Loucy (cell line): ENCODE measurements at regions not wholly inside any gene's neighbourhood (a gene's known extent, or its start where the extent isn't known, plus 50 kb on each side); places are given as distances from the start of the nearest gene placed in this dataset.

Source experiments
- H2AFZ ChIP-seq: fragments of 200-600 bp; sonication (generic); 2 replicates; pipeline ENCODE4 v1.6.0; 2016; ENCODE audit warnings: antibody characterized with exemption, mild to moderate bottlenecking, low read length, moderate library complexity
- H3F3A ChIP-seq: fragments of 200-600 bp; 2 replicates; pipeline ENCODE4 v1.6.0; 2016; ENCODE audit warnings: antibody characterized with exemption, low read depth, mild to moderate bottlenecking
- H3K27me3 ChIP-seq: fragments of 200-600 bp; sonication (generic); 2 replicates; pipeline ENCODE4 v1.6.1; 2014; ENCODE audit warnings: low read length, mild to moderate bottlenecking; ENCODE audit not compliant: insufficient read depth, poor library complexity, severe bottlenecking
- H3K36me3 ChIP-seq: fragments of 200-600 bp; sonication (generic); 2 replicates; pipeline ENCODE4 v1.6.1; 2016; ENCODE audit warnings: low read length; ENCODE audit not compliant: insufficient read depth
- H3K4me1 ChIP-seq: fragments of 200-600 bp; sonication (generic); 2 replicates; pipeline ENCODE4 v1.5.1; 2014; ENCODE audit warnings: low read length, mild to moderate bottlenecking; ENCODE audit not compliant: insufficient read depth, poor library complexity, severe bottlenecking
- H3K4me2 ChIP-seq: fragments of 200-600 bp; sonication (generic); 2 replicates; pipeline ENCODE4 v1.6.0; 2014; ENCODE audit warnings: antibody characterized with exemption, low read length, low read depth, mild to moderate bottlenecking; ENCODE audit not compliant: poor library complexity, severe bottlenecking
- H3K4me3 ChIP-seq: fragments of 200-600 bp; sonication (generic); 2 replicates; pipeline ENCODE4 v1.5.1; 2014; ENCODE audit warnings: low read length, mild to moderate bottlenecking, mixed read lengths; ENCODE audit not compliant: poor library complexity, severe bottlenecking
- H3K79me2 ChIP-seq: fragments of 200-600 bp; sonication (generic); 2 replicates; pipeline ENCODE4 v1.6.1; 2014; ENCODE audit warnings: low read length; ENCODE audit not compliant: insufficient read depth
- H3K9ac ChIP-seq: fragments of 200-600 bp; sonication (generic); 2 replicates; pipeline ENCODE4 v1.6.0; 2014; ENCODE audit warnings: mild to moderate bottlenecking, low read depth, low read length, moderate library complexity; ENCODE audit not compliant: poor library complexity, severe bottlenecking
- H3K9me2 ChIP-seq: fragments of 200-600 bp; sonication (generic); replicated peaks from 2 replicates; pipeline ENCODE4 v1.6.1; 2016; ENCODE audit warnings: low read depth, low read length, mixed read lengths
- H3K9me3 ChIP-seq: fragments of 200-600 bp; sonication (generic); 2 replicates; pipeline ENCODE4 v1.6.1; 2014; ENCODE audit warnings: mild to moderate bottlenecking, antibody characterized with exemption, low read length, low read depth; ENCODE audit not compliant: insufficient read depth
- H4K20me1 ChIP-seq: fragments of 200-600 bp; sonication (generic); 2 replicates; pipeline ENCODE4 v1.6.0; 2014; ENCODE audit warnings: antibody characterized with exemption, low read length, mild to moderate bottlenecking; ENCODE audit not compliant: insufficient read depth, poor library complexity, severe bottlenecking
- EZH2phosphoT487 ChIP-seq: fragments of 200-600 bp; IDR thresholded peaks from 2 replicates; pipeline ENCODE4 v1.6.1; 2018; ENCODE audit warnings: antibody characterized with exemption, mild to moderate bottlenecking, moderate library complexity, borderline replicate concordance
- TF ChIP-seq, protein P1 (sequence below): fragments of 200-600 bp; sonication (generic); conservative IDR thresholded peaks from 2 replicates; pipeline ENCODE4 v1.5.1; 2014; ENCODE audit warnings: mild to moderate bottlenecking, antibody characterized with exemption, low read length

DNA sequence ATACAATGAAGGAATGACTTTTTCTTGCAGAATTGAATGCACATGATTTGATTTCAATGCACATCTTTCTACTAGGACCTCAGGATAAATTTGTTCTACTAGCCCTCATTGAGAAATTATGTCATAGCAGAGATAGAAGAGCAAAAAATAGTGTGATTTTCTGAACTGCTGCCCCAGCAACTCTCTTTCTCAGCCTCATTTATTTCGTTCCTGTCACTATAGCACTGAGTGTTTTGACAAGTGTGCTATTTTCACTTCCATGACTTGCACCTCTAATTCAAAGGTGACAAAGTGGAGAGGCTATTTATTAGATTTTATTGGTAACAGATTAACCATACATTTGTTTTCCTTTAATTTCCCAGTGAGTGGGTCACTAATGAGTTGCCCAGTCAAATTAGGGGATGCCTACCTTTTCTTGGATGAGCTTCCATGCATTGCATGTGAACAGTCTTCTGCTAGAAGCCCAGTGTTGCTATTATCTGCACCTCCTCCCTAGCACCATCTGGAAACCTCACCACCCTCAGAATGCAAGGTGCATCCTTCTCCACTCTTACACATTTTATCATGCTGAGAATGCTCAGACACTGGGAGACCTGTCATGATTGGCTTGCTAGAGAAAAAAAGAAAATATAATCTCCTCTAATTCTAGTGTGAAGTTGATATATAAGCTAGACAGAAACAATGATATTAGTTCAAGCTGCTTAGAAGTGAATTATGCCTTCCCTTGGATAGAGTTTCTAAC is 119.6 kb upstream of the CTTNBP2 start:
- no peak overlapping the region for H3K4me2 ChIP-seq

DNA sequence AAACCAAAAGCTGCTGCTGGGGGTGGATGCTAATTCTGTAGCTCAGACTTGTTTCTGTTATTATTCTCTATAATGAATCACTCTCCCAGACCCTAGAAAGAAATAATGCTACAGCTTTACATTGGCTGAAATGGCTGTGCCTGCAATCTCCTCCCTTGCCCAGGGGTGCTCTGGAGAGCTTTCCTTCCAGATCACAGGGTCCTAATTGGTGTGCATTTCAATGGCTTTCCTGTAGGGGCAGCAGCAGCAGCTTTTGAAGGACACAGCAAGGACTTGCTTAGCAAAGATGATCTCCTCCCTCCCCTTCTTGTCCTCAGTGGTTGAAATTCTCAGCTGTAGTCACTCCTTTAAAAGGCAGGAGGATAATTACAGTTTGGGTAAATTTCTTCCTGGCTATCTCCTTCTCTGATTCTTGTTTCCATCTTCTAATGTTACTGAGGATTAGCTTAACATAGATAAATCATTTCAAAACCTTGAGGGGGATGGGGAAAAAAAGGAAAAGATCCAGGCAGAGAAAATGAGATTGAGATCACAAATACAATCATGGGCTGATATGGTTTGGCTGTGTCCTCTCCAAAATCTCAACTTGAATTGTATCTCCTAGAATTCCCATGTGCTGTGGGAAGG is 120.2 kb upstream of the CTTNBP2 start:
- no peaks in the 10 kb centered on the region for H3K9me2 ChIP-seq
- no peak overlapping the region for H3K4me2 ChIP-seq
- H4K20me1 ChIP-seq = no peaks in the 10 kb centered on the region
- H3K4me1 ChIP-seq = no peaks in the 10 kb centered on the region
- H3K27me3 ChIP-seq = no peaks in the 10 kb centered on the region
- no peak overlapping the region for H3K9ac ChIP-seq
- H3K79me2 ChIP-seq = no peaks in the 10 kb centered on the region
- H3F3A ChIP-seq = no peaks in the 10 kb centered on the region
- no peaks in the 10 kb centered on the region for H3K9me3 ChIP-seq
- no peaks in the 10 kb centered on the region for H3K36me3 ChIP-seq
- no peak for TF ChIP-seq EZH2phosphoT487
- TF ChIP-seq, protein P1, sequence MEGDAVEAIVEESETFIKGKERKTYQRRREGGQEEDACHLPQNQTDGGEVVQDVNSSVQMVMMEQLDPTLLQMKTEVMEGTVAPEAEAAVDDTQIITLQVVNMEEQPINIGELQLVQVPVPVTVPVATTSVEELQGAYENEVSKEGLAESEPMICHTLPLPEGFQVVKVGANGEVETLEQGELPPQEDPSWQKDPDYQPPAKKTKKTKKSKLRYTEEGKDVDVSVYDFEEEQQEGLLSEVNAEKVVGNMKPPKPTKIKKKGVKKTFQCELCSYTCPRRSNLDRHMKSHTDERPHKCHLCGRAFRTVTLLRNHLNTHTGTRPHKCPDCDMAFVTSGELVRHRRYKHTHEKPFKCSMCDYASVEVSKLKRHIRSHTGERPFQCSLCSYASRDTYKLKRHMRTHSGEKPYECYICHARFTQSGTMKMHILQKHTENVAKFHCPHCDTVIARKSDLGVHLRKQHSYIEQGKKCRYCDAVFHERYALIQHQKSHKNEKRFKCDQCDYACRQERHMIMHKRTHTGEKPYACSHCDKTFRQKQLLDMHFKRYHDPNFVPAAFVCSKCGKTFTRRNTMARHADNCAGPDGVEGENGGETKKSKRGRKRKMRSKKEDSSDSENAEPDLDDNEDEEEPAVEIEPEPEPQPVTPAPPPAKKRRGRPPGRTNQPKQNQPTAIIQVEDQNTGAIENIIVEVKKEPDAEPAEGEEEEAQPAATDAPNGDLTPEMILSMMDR = peak; percentile 74
- H2AFZ ChIP-seq = no peak overlapping the region
- no peak overlapping the region for H3K4me3 ChIP-seq

More for the DNA sequence above, 119.6 kb upstream of the CTTNBP2 start:
- Histone ChIP-seq H3K79me2 (no peaks in the 10 kb centered on the region), H3K9me2 (no peaks in the 10 kb centered on the region), H3F3A (no peaks in the 10 kb centered on the region), H3K36me3 (no peaks in the 10 kb centered on the region), H3K9me3 (no peaks in the 10 kb centered on the region), H4K20me1 (no peaks in the 10 kb centered on the region), H3K4me3 (no peak overlapping the region), H3K9ac (no peak overlapping the region), H2AFZ (no peak overlapping the region), H3K27me3 (no peaks in the 10 kb centered on the region), H3K4me1 (no peaks in the 10 kb centered on the region)
- TF ChIP-seq EZH2phosphoT487 = no peak
- TF ChIP-seq, protein P1 = no peak

DNA sequence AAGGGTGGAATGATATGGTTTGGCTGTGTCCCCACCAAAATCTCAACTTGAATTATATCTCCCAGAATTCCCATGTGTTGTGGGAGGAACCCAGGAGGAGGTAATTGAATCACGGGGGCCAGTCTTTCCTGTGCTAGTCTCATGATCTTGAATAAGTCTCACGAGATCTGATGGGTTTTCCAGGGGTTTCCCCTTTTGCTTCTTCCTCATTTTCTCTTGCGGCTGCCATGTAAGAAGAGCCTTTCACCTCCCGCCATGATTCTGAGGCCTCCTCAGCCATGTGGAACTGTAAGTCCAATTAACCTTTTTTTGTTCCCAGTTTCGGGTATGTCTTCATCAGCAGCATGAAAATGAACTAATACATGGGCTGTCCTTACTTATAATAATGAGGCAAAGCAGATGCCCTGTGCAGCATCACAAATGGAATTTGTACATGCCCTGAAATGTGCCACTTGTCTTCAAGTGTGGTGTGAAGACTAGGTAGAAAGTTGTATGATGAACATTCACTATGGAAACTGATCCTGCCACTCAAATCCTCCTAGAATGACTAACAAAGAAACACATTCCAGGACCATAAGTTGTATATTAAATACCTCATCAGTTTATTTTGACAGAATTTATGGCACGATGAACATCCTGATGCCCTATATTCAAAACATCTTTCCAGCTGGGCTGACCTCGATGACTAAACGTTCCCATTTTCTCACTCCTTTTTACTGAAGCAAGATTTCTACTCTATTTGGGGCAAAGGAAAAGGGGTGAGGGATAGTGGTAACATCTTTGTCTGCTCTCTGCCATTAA is 122.8 kb upstream of the CTTNBP2 start:
- Histone ChIP-seq H3K4me3 (no peak overlapping the region), H3K79me2 (no peaks in the 10 kb centered on the region), H3K9me2 (no peaks in the 10 kb centered on the region), H3K4me2 (no peak overlapping the region), H3K36me3 (no peaks in the 10 kb centered on the region), H3F3A (no peaks in the 10 kb centered on the region), H3K9me3 (no peaks in the 10 kb centered on the region), H3K4me1 (no peaks in the 10 kb centered on the region), H3K27me3 (no peaks in the 10 kb centered on the region), H3K9ac (no peak overlapping the region), H2AFZ (no peak overlapping the region), H4K20me1 (no peaks in the 10 kb centered on the region)
- no peak for TF ChIP-seq EZH2phosphoT487
- TF ChIP-seq, protein P1 = no peak
